HG03354 (cell line): ENCODE measurements at regions not wholly inside any gene's neighbourhood (a gene's known extent, or its start where the extent isn't known, plus 50 kb on each side); places are given as distances from the start of the nearest gene placed in this dataset.

Experiments used
- ATAC-seq: cut with Tn5 transposase; IDR thresholded peaks from one replicate; pipeline ENCODE4 v1.9.1; 2021; ENCODE audit warnings: mild to moderate bottlenecking; ENCODE audit not compliant: unreplicated experiment, poor library complexity, severe bottlenecking

- ATAC-seq, result no peak
Observed at GRCh38 chr10:128277267-128277840, 151.1 kb upstream of the MKI67 start.

- no peak for ATAC-seq
Observed at GRCh38 chr10:128278362-128278761, 152.1 kb upstream of the MKI67 start.

GRCh38 chr10:128280271-128280670 lies 154.0 kb upstream of the MKI67 start:
- ATAC-seq, result no peak

GRCh38 chr10:128281343-128281742 lies 155.1 kb upstream of the MKI67 start:
- ATAC-seq, result no peak

- no peak for ATAC-seq
Observed at GRCh38 chr10:128281861-128282260, 155.6 kb upstream of the MKI67 start.

- no peak for ATAC-seq
Observed at GRCh38 chr10:128286141-128286761, 160.0 kb upstream of the MKI67 start.

GRCh38 chr10:128286762-128287500 lies 160.7 kb upstream of the MKI67 start:
- no peak for ATAC-seq

- ATAC-seq, result no peak
Observed at GRCh38 chr10:128287921-128288320, 161.7 kb upstream of the MKI67 start.

GRCh38 chr10:128289621-128290020 lies 163.4 kb upstream of the MKI67 start:
- no peak for ATAC-seq

GRCh38 chr10:128295003-128295402 lies 168.8 kb upstream of the MKI67 start:
- no peak for ATAC-seq

- no peak for ATAC-seq
Observed at GRCh38 chr10:128296253-128297007, 170.2 kb upstream of the MKI67 start.

- no peak for ATAC-seq
Observed at GRCh38 chr10:128297709-128298378, 171.6 kb upstream of the MKI67 start.

- ATAC-seq, result no peak
Observed at GRCh38 chr10:128298587-128298986, 172.4 kb upstream of the MKI67 start.

- no peak for ATAC-seq
Observed at GRCh38 chr10:128300290-128300824, 174.1 kb upstream of the MKI67 start.

- no peak for ATAC-seq
Observed at GRCh38 chr10:128301051-128301450, 174.8 kb upstream of the MKI67 start.

- no peak for ATAC-seq
Observed at GRCh38 chr10:128302808-128303207, 176.6 kb upstream of the MKI67 start.

GRCh38 chr10:128304271-128304670 lies 178.0 kb upstream of the MKI67 start:
- ATAC-seq, result no peak

- no peak for ATAC-seq
Observed at GRCh38 chr10:128305601-128306345, 179.6 kb upstream of the MKI67 start.

GRCh38 chr10:128306535-128306934 lies 180.3 kb upstream of the MKI67 start:
- no peak for ATAC-seq
